ENCODE measurements at regions not wholly inside any gene's neighbourhood (a gene's known extent, or its start where the extent isn't known, plus 50 kb on each side); places are given as distances from the start of the nearest gene placed in this dataset.

- Histone ChIP-seq H3K4me3 (ENCODE audit: control extremely low read depth in 1 of 5, extremely low read depth in 1 of 5, insufficient read depth in 1 of 5, low read depth in 2 of 5, low read length in 4 of 5) (no peak overlapping the region), H4K20me1 (ENCODE audit: control insufficient read depth, insufficient read depth, low read length, poor library complexity, severe bottlenecking) (no peaks in the 10 kb centered on the region), H3K27me3 (replicated peaks in 1 of 4; ENCODE audit: control extremely low read depth in 1 of 4, control insufficient read depth in 3 of 4, insufficient read depth in 4 of 4, low read length in 3 of 4) (no peaks in the 10 kb centered on the region), H2AFZ (ENCODE audit: insufficient read depth, low read depth, low read length, poor library complexity, severe bottlenecking) (no peak overlapping the region), H3K36me3 (replicated peaks in 1 of 2; ENCODE audit: control extremely low read depth in 1 of 2, control insufficient read depth in 1 of 2, extremely low read depth in 1 of 2, insufficient read depth in 2 of 2, low read length in 1 of 2) (no peaks in the 10 kb centered on the region), H3K4me1 (ENCODE audit: control insufficient read depth in 2 of 2, insufficient read depth in 2 of 2, low read length in 2 of 2) (no peaks in the 10 kb centered on the region), H3K9ac (ENCODE audit: low read length) (no peak overlapping the region), H3K4me2 (replicated peaks; ENCODE audit: low read depth, low read length, poor library complexity, severe bottlenecking) (no peak overlapping the region), H3K9me3 (ENCODE audit: control extremely low read depth in 1 of 3, control insufficient read depth in 2 of 3, insufficient read depth in 1 of 3, low read length in 2 of 3) (no peaks in the 10 kb centered on the region), H3K79me2 (ENCODE audit: control insufficient read depth, insufficient read depth, low read length) (no peaks in the 10 kb centered on the region), H3K27ac (ENCODE audit: low read length in 2 of 2) (no peak overlapping the region)
- Mint-ChIP-seq H3K27ac (no peak overlapping the region), H3K4me1 (no peaks in the 10 kb centered on the region), H3K4me3 (no peak overlapping the region), H3K27me3 (no peaks in the 10 kb centered on the region), H3K9me3 (ENCODE audit: insufficient read depth) (no peaks in the 10 kb centered on the region)
- DNase-seq (no peak), ATAC-seq (ENCODE audit: low read depth) (no peak)
- no peak for TF ChIP-seq CTCF (IDR thresholded peaks at IDR 0.05)
- no peak for TF ChIP-seq EZH2 (IDR thresholded peaks at IDR 0.05; ENCODE audit: borderline replicate concordance, insufficient read depth, low read depth, low read length, poor library complexity, severe bottlenecking)
- ChIA-PET CTCF (no interaction called here), POLR2A (no interaction called here)
- intact Hi-C loops (cut with micrococcal nuclease) = no loop called here
Measured at GRCh38 chrX:43266487-43266886, 389.6 kb upstream of the MAOA start.

GRCh38 chrX:43267652-43268051 is 388.4 kb upstream of the MAOA start:
- Histone ChIP-seq H3K27ac (ENCODE audit: low read length in 2 of 2) (no peak overlapping the region), H3K9ac (ENCODE audit: low read length) (no peak overlapping the region), H3K36me3 (replicated peaks in 1 of 2; ENCODE audit: control extremely low read depth in 1 of 2, control insufficient read depth in 1 of 2, extremely low read depth in 1 of 2, insufficient read depth in 2 of 2, low read length in 1 of 2) (no peaks in the 10 kb centered on the region), H3K4me2 (replicated peaks; ENCODE audit: low read depth, low read length, poor library complexity, severe bottlenecking) (no peak overlapping the region), H3K27me3 (replicated peaks in 1 of 4; ENCODE audit: control extremely low read depth in 1 of 4, control insufficient read depth in 3 of 4, insufficient read depth in 4 of 4, low read length in 3 of 4) (no peaks in the 10 kb centered on the region), H3K4me1 (ENCODE audit: control insufficient read depth in 2 of 2, insufficient read depth in 2 of 2, low read length in 2 of 2) (no peaks in the 10 kb centered on the region), H3K9me3 (ENCODE audit: control extremely low read depth in 1 of 3, control insufficient read depth in 2 of 3, insufficient read depth in 1 of 3, low read length in 2 of 3) (no peaks in the 10 kb centered on the region), H2AFZ (ENCODE audit: insufficient read depth, low read depth, low read length, poor library complexity, severe bottlenecking) (no peak overlapping the region), H4K20me1 (ENCODE audit: control insufficient read depth, insufficient read depth, low read length, poor library complexity, severe bottlenecking) (no peaks in the 10 kb centered on the region), H3K4me3 (ENCODE audit: control extremely low read depth in 1 of 5, extremely low read depth in 1 of 5, insufficient read depth in 1 of 5, low read depth in 2 of 5, low read length in 4 of 5) (no peak overlapping the region), H3K79me2 (ENCODE audit: control insufficient read depth, insufficient read depth, low read length) (no peaks in the 10 kb centered on the region)
- ChIA-PET CTCF (no interaction called here), POLR2A (no interaction called here)
- WGBS (ENCODE audit: insufficient coverage) = 100% methylated on average over 4 of the region's 5 CpGs
- no peak for ATAC-seq (ENCODE audit: low read depth)
- H3K4me1 Mint-ChIP-seq = no peaks in the 10 kb centered on the region
- H3K27ac Mint-ChIP-seq = no peak overlapping the region
- TF ChIP-seq CTCF (IDR thresholded peaks at IDR 0.05) (no peak), EZH2 (IDR thresholded peaks at IDR 0.05; ENCODE audit: borderline replicate concordance, insufficient read depth, low read depth, low read length, poor library complexity, severe bottlenecking) (no peak)
- no peak for DNase-seq
- intact Hi-C loops (cut with micrococcal nuclease) = no loop called here
- no peak overlapping the region for H3K4me3 Mint-ChIP-seq
- no peaks in the 10 kb centered on the region for H3K27me3 Mint-ChIP-seq
- no peaks in the 10 kb centered on the region for H3K9me3 Mint-ChIP-seq (ENCODE audit: insufficient read depth)

All from B cell (primary cell).